Prostate gland (tissue), 2 donors: ENCODE measurements at regions not wholly inside any gene's neighbourhood (a gene's known extent, or its start where the extent isn't known, plus 50 kb on each side); places are given as distances from the start of the nearest gene placed in this dataset.

Experiments
- CTCF ChIP-seq, 4 experiments: fragments of 200-600 bp in 2 of 4; fragments of 450-650 bp in 2 of 4; sonication (generic) in 2 of 4; IDR thresholded peaks; 1 replicate in 3 of 4; 2 replicates in 1 of 4; pipeline ENCODE4 v1.5.1; 2016 to 2019; ENCODE audit warnings: antibody characterized with exemption in 4 of 4, mild to moderate bottlenecking in 2 of 4, moderate library complexity in 2 of 4
- POLR2A ChIP-seq: fragments of 450-650 bp; IDR thresholded peaks from one replicate; pipeline ENCODE4 v1.6.1; 2016; ENCODE audit warnings: antibody characterized with exemption, mild to moderate bottlenecking
- POLR2AphosphoS5 ChIP-seq: sonication (generic); formaldehyde crosslinking; IDR thresholded peaks from one replicate; pipeline ENCODE4 v1.6.1; 2017; ENCODE audit warnings: antibody characterized with exemption

- TF ChIP-seq CTCF (IDR thresholded peaks at IDR 0.05) (no peak), POLR2A (no peak), POLR2AphosphoS5 (no peak)
Measured at GRCh38 chr16:77590707-77591106, 131.6 kb upstream of the NUDT7 start.
